HepG2 (cell line): ENCODE measurements at regions not wholly inside any gene's neighbourhood (a gene's known extent, or its start where the extent isn't known, plus 50 kb on each side); places are given as distances from the start of the nearest gene placed in this dataset.

ENCODE experiments used
- ARNTL ChIP-seq: sonication (generic); formaldehyde crosslinking; IDR thresholded peaks from 2 replicates; pipeline ENCODE4 v1.4.0; 2020; ENCODE audit warnings: mild to moderate bottlenecking, missing genetic modification reagents
- ATF7-NPFF ChIP-seq: sonication (generic); formaldehyde crosslinking; IDR thresholded peaks from 2 replicates; pipeline ENCODE4 v1.8.1; 2023; ENCODE audit warnings: mild to moderate bottlenecking, low read depth, missing genetic modification reagents, moderate library complexity
- CBFB ChIP-seq: sonication (generic); formaldehyde crosslinking; IDR thresholded peaks from 2 replicates; pipeline ENCODE4 v1.4.0; 2020; ENCODE audit warnings: missing genetic modification reagents
- DNMT1 ChIP-seq: sonication (generic); formaldehyde crosslinking; IDR thresholded peaks from 2 replicates; pipeline ENCODE4 v1.5.1; 2020; ENCODE audit warnings: mild to moderate bottlenecking, missing genetic modification reagents
- KLF15 ChIP-seq: sonication (generic); formaldehyde crosslinking; IDR thresholded peaks from 2 replicates; pipeline ENCODE4 v1.8.1; 2023; ENCODE audit warnings: borderline replicate concordance, mild to moderate bottlenecking, inconsistent platforms, missing genetic modification reagents, mixed read lengths
- NFKBIZ ChIP-seq: IDR thresholded peaks from 2 replicates; pipeline ENCODE4 v1.6.1; 2018; ENCODE audit warnings: missing genetic modification reagents, missing compliant biosample characterization
- NR2C2 ChIP-seq: sonication (generic); formaldehyde crosslinking; IDR thresholded peaks from 2 replicates; pipeline ENCODE4 v1.4.0; 2020; ENCODE audit warnings: missing genetic modification reagents, mild to moderate bottlenecking, moderate library complexity, borderline replicate concordance
- SAFB2 ChIP-seq: sonication (generic); formaldehyde crosslinking; IDR thresholded peaks from 2 replicates; pipeline ENCODE4 v1.5.1; 2020; ENCODE audit warnings: missing genetic modification reagents, low read depth, mild to moderate bottlenecking, borderline replicate concordance
- SMAD3 ChIP-seq: sonication (generic); formaldehyde crosslinking; IDR thresholded peaks from 2 replicates; pipeline ENCODE4 v1.4.0; 2020; ENCODE audit warnings: missing genetic modification reagents
- SOX5 ChIP-seq: IDR thresholded peaks from 2 replicates; pipeline ENCODE4 v1.6.1; 2016; ENCODE audit warnings: borderline replicate concordance
- YEATS4 ChIP-seq: sonication (generic); formaldehyde crosslinking; IDR thresholded peaks from 2 replicates; pipeline ENCODE4 v1.4.0; 2020; ENCODE audit warnings: missing genetic modification reagents, borderline replicate concordance
- ZBTB20 ChIP-seq: sonication (generic); formaldehyde crosslinking; IDR thresholded peaks from 2 replicates; pipeline ENCODE4 v1.8.1; 2023; ENCODE audit warnings: missing genetic modification reagents, low read depth, mild to moderate bottlenecking, borderline replicate concordance
- ZNF101 ChIP-seq: sonication (generic); formaldehyde crosslinking; IDR thresholded peaks from 2 replicates; pipeline ENCODE4 v1.4.0; 2020; ENCODE audit warnings: mild to moderate bottlenecking, low read depth, missing genetic modification reagents, borderline replicate concordance
- ZNF260 ChIP-seq: sonication (generic); formaldehyde crosslinking; IDR thresholded peaks from 2 replicates; pipeline ENCODE4 v1.4.0; 2020; ENCODE audit warnings: missing genetic modification reagents, low read depth, mild to moderate bottlenecking, borderline replicate concordance
- ZNF333 ChIP-seq: sonication (generic); formaldehyde crosslinking; IDR thresholded peaks from 2 replicates; pipeline ENCODE4 v1.4.0; 2020; ENCODE audit warnings: mild to moderate bottlenecking, missing genetic modification reagents, borderline replicate concordance
- ZNF354B ChIP-seq: sonication (generic); formaldehyde crosslinking; IDR thresholded peaks from 2 replicates; pipeline ENCODE4 v1.8.0; 2022; ENCODE audit warnings: mild to moderate bottlenecking, missing genetic modification reagents
- ZNF468 ChIP-seq: sonication (generic); formaldehyde crosslinking; IDR thresholded peaks from 2 replicates; pipeline ENCODE4 v1.8.0; 2022; ENCODE audit warnings: mild to moderate bottlenecking, moderate library complexity, missing genetic modification reagents
- ZNF550 ChIP-seq: sonication (generic); formaldehyde crosslinking; IDR thresholded peaks from 2 replicates; pipeline ENCODE4 v1.4.0; 2020; ENCODE audit warnings: mild to moderate bottlenecking, missing genetic modification reagents, borderline replicate concordance
- ZNF772 ChIP-seq: sonication (generic); formaldehyde crosslinking; IDR thresholded peaks from 2 replicates; pipeline ENCODE4 v1.5.0; 2020; ENCODE audit warnings: mild to moderate bottlenecking, missing genetic modification reagents
- TF ChIP-seq, protein P1 (sequence below): sonication (generic); formaldehyde crosslinking; IDR thresholded peaks from 2 replicates; pipeline ENCODE4 v1.5.1; 2020; ENCODE audit warnings: missing genetic modification reagents, mild to moderate bottlenecking, borderline replicate concordance
- TF ChIP-seq, protein P2 (sequence below): IDR thresholded peaks from 2 replicates; pipeline ENCODE4 v1.6.1; 2016
- TF ChIP-seq, protein P3 (sequence below): sonication (generic); formaldehyde crosslinking; IDR thresholded peaks from 2 replicates; pipeline ENCODE4 v1.5.0; 2020; ENCODE audit warnings: missing genetic modification reagents, mild to moderate bottlenecking, borderline replicate concordance
- TF ChIP-seq, protein P4 (sequence below): sonication (generic); formaldehyde crosslinking; IDR thresholded peaks from 2 replicates; pipeline ENCODE4 v1.5.0; 2020; ENCODE audit warnings: mild to moderate bottlenecking, missing genetic modification reagents, borderline replicate concordance

DNA sequence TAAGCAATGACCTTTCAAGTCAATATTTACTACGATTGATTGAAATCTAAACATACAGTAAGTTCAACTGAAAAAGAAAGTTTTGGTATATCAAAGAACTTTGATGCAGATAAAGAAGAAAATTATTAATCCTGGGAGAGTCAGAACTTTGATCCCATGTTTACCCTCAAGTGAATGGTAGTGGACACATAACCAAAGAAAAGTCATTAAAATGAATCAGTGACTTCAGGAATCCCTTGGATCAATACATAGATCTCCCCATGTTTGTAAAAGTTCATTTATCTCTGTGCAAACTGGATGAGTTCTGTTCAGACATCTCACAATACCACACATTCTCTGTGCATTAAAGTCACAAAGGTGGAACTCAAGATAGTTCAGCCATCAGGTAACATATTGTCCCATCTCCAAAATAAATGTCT, 75.5 kb upstream of the RELN start (continued):
- TF ChIP-seq, protein P1, sequence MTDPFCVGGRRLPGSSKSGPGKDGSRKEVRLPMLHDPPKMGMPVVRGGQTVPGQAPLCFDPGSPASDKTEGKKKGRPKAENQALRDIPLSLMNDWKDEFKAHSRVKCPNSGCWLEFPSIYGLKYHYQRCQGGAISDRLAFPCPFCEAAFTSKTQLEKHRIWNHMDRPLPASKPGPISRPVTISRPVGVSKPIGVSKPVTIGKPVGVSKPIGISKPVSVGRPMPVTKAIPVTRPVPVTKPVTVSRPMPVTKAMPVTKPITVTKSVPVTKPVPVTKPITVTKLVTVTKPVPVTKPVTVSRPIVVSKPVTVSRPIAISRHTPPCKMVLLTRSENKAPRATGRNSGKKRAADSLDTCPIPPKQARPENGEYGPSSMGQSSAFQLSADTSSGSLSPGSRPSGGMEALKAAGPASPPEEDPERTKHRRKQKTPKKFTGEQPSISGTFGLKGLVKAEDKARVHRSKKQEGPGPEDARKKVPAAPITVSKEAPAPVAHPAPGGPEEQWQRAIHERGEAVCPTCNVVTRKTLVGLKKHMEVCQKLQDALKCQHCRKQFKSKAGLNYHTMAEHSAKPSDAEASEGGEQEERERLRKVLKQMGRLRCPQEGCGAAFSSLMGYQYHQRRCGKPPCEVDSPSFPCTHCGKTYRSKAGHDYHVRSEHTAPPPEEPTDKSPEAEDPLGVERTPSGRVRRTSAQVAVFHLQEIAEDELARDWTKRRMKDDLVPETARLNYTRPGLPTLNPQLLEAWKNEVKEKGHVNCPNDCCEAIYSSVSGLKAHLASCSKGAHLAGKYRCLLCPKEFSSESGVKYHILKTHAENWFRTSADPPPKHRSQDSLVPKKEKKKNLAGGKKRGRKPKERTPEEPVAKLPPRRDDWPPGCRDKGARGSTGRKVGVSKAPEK (CRISPR knock-in tag), result no peak
- TF ChIP-seq ARNTL (CRISPR knock-in tag) (peak; percentile 70; the same call in 1 of the 2 replicates), ZNF333 (CRISPR knock-in tag) (no peak), ZNF468 (CRISPR knock-in tag) (no peak), ZNF772 (no peak), ZNF354B (no peak), SAFB2 (CRISPR knock-in tag) (no peak), ZBTB20 (CRISPR knock-in tag) (peak; percentile 71; the same call in 1 of the 2 replicates), CBFB (CRISPR knock-in tag) (peak; percentile 87), ATF7-NPFF (CRISPR knock-in tag) (no peak), NFKBIZ (CRISPR knock-in tag) (peak; percentile 84; the same call in 1 of the 2 replicates), ZNF260 (CRISPR knock-in tag) (no peak), YEATS4 (CRISPR knock-in tag) (0 out of 2 replicates have a peak, but pooled peaks have one; percentile 35), ZNF550 (CRISPR knock-in tag) (no peak), KLF15 (CRISPR knock-in tag) (no peak), SOX5 (CRISPR knock-in tag) (peak; percentile 90; the same call in 1 of the 2 replicates), NR2C2 (CRISPR knock-in tag) (peak; percentile 76), SMAD3 (CRISPR knock-in tag) (peak; percentile 85), DNMT1 (CRISPR knock-in tag) (no peak), ZNF101 (CRISPR knock-in tag) (no peak)
- TF ChIP-seq, protein P2, sequence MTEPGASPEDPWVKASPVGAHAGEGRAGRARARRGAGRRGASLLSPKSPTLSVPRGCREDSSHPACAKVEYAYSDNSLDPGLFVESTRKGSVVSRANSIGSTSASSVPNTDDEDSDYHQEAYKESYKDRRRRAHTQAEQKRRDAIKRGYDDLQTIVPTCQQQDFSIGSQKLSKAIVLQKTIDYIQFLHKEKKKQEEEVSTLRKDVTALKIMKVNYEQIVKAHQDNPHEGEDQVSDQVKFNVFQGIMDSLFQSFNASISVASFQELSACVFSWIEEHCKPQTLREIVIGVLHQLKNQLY (CRISPR knock-in tag), result peak; percentile 78
- TF ChIP-seq, protein P3, sequence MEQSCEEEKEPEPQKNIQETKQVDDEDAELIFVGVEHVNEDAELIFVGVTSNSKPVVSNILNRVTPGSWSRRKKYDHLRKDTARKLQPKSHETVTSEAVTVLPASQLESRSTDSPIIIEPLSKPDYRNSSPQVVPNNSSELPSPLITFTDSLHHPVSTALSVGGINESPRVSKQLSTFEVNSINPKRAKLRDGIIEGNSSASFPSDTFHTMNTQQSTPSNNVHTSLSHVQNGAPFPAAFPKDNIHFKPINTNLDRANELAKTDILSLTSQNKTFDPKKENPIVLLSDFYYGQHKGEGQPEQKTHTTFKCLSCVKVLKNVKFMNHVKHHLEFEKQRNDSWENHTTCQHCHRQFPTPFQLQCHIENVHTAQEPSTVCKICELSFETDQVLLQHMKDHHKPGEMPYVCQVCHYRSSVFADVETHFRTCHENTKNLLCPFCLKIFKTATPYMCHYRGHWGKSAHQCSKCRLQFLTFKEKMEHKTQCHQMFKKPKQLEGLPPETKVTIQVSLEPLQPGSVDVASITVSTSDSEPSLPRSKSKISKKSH (CRISPR knock-in tag), result no peak
- TF ChIP-seq, protein P4, sequence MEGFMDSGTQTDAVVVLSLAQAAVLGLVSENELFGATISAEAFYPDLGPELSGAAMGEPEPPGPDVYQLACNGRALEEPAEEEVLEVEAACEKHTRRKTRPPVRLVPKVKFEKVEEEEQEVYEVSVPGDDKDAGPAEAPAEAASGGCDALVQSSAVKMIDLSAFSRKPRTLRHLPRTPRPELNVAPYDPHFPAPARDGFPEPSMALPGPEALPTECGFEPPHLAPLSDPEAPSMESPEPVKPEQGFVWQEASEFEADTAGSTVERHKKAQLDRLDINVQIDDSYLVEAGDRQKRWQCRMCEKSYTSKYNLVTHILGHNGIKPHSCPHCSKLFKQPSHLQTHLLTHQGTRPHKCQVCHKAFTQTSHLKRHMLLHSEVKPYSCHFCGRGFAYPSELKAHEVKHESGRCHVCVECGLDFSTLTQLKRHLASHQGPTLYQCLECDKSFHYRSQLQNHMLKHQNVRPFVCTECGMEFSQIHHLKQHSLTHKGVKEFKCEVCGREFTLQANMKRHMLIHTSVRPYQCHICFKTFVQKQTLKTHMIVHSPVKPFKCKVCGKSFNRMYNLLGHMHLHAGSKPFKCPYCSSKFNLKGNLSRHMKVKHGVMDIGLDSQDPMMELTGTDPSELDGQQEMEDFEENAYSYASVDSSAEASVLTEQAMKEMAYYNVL (CRISPR knock-in tag), result 0 out of 2 replicates have a peak, but pooled peaks have one; percentile 55
